GM18868 (cell line): ENCODE measurements at regions not wholly inside any gene's neighbourhood (a gene's known extent, or its start where the extent isn't known, plus 50 kb on each side); places are given as distances from the start of the nearest gene placed in this dataset.

Experiments
- ATAC-seq: cut with Tn5 transposase; IDR thresholded peaks from one replicate; pipeline ENCODE4 v1.9.1; 2021; ENCODE audit warnings: mild to moderate bottlenecking, moderate library complexity; ENCODE audit not compliant: unreplicated experiment

DNA sequence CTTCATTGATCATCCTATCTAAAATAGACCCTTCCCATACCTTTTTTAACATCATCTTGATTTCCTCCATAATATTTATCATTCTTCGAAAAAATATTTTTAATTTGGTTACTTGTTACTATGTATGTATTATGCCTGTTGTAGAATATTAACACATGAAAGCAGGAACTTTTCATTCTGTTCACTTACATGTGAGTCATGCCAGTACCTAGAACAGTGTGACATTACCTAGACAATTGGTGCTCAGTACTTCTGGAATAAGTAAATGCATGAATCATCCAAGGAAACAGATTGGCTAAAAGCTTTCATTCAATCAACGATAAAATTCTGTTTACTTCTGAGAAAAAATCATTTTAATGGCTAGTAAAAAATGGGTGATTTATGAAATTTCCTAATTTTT lies 76.4 kb downstream of the CXXC4 start:
- no peak for ATAC-seq

DNA sequence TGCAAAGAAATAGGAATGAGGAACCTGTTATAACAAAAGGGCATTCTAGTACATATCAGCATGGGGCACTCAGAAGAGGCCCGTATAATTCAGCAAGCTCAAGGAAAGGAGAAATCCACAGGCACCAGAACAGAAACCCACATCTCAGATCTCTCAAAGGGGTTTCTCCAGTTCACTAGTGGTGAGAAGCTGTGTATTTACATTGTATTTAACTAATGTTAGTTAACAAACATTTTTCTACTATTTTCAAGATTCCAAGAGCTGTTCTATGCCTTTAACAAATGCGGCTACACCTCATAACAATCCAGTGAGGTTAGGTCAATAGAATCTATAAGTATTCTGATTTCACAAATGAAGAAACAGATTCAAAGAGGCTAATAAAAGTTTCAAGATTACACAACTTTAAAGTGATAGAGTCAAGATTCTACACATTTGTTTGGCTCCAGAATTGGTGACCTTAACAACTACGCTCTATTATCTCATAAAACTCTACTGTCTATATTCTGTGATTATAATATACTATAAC lies 77.3 kb downstream of the CXXC4 start:
- ATAC-seq = no peak

GRCh38 chr4:104416725-104417356 lies 77.9 kb downstream of the CXXC4 start:
- no peak for ATAC-seq

GRCh38 chr4:104413487-104413886 lies 81.2 kb downstream of the CXXC4 start:
- ATAC-seq = no peak

- ATAC-seq = no peak
Measured at GRCh38 chr4:104412344-104412743, 82.3 kb downstream of the CXXC4 start.

- ATAC-seq = no peak
Measured at GRCh38 chr4:104411502-104411901, 83.2 kb downstream of the CXXC4 start.

DNA sequence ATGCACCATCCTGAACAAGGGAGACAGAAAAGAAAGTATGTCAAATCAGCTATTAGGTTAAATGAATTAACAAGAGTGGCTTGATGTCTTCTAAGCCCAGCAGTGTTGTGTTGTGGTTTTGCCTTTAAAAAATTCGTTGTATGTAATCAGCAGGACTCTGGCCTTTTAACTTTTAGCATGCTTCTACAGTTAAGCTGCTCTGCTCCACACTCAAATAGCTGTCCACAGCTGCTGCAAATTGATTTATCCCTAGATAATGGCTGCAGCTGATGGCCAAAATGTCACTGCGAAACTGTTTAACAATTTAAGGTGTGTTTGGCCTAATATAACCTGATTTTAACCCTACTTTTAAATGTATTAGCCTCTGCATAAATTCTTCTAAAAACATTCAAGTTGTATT lies 85.8 kb downstream of the CXXC4 start:
- ATAC-seq = no peak

- no peak for ATAC-seq
Measured at GRCh38 chr4:104404361-104404760, 90.3 kb downstream of the CXXC4 start.

DNA sequence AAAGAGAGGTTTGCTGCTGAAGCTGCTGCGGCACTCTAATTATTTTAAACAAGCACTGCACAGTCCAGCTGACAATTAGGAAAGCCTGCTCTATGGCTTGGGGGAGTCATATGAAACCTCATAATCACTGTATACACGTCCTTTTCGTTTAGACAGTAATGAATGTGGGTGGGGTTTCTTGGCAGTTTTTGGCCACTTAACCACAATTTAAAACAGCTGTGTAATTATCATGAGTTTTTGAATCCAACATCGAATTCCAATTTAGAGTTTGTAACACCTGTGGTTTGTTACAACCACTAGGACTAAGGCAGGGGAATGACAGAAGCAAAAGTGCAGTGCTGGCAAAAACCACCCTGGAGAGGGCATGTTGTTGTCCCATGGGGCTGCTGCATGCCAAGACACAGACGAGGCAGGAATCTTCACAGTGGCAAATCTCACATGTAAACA lies 99.5 kb downstream of the CXXC4 start:
- peak; percentile 35 for ATAC-seq

GRCh38 chr4:104394406-104395167 lies 100.1 kb downstream of the CXXC4 start:
- no peak for ATAC-seq

DNA sequence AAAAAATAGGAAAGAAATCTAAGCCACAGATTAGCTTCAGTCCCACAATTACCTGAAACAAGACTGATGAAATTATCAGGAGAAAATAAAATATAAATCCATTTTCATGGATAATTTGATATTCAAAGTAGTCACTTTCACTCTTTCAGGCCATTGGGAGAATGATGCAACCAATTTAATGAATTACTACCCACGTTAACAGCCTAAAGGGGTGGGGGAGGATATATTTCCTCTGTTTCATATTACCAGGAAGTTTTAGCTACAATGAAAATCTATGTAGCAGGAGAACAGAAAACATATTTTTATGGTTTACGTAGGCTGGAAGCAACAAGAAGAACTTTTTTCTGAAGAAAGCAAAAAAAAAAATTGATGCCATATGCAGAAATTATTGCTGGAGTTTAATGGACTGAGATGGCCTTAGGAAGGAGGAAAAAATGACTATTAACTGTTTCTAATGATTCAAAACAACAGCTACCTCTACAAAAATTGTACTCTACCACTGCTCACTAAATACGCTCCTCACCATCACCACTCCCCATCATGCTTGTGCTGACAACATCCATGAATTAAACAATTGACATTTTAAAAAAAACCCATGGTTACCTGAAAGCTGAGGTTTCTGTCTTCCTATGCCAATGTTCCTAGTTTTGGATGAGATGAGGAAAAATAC lies 100.9 kb downstream of the CXXC4 start:
- ATAC-seq = no peak

- ATAC-seq = no peak
Measured at GRCh38 chr4:104385713-104386112, 109.0 kb downstream of the CXXC4 start.

GRCh38 chr4:104382961-104383360 lies 111.7 kb downstream of the CXXC4 start:
- ATAC-seq = no peak

DNA sequence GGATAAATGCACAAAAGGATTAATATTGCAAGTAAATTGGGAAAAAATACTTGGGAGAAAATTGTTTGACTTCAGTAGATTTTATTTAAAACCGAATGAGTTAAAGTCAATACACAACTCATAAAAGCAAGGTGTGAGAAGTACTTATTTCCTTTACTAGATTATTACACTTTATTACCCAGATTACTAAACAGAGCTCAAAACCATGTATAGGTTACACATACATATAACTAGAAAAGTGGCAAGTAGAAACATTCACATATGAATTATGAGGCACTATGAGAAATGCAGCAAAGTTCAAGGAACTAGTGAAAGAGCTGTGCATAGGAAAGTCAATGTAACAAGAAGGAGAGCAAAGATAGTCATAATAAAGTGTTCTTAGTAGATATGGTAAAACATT lies 113.0 kb downstream of the CXXC4 start:
- ATAC-seq = no peak

DNA sequence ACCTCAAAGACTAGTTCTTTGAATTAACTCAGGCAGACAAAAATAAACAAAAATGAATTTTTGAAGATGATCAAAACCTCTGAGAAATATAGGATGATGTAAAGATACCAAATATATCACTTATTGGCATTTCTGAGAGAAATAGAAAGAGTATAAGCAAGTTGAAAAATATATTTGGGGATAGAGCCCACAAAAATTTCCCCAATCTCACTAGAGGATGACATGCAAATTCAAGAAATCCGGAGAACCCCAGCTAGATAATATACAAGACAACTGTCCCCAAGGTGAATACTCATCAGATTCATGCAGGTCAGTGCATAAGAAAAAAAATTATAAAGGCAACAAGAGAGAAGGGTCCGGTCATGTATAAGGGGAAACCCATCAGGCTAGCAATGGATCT lies 129.1 kb downstream of the CXXC4 start:
- ATAC-seq = peak; percentile 72

- ATAC-seq = no peak
Measured at GRCh38 chr4:104353481-104353880, 141.2 kb downstream of the CXXC4 start.

DNA sequence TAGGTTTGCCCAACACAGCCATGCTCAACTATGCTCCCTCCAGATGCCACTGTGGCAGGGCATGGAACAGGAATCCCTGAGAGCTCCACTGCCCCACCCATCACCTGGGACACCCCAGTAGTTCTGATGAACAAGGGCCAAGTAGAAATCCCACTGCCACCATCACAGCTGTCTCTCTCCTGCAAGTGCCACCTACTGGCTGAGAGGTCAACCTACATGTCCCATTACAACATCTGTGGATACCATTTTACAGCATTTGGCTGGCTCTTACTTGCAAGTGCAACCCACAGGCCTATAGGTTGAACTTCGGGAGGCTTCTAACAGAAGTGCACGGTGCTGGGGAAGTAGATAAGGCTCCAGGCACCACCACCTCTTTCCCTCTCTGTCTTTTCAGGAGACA lies 142.5 kb downstream of the CXXC4 start:
- peak; percentile 72 for ATAC-seq

DNA sequence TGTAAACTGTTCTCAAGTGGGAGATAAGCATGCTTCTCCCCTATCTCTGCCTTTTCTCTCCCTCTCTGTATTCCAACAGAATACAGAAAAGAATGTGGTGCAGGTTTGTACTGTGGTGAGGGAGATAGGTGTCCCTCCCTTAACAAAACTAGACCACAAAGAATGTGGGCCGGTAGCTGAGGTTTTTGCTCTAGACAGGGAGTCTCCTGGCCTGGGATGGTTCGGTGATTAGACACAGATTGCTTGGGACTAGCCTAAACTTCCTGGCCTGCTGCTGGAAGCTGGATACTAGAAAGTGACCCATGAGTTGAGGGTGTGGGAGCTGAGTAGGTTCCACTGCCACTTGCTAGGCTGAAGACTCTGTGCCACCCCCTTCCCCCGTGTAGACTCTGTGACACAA lies 143.0 kb downstream of the CXXC4 start:
- no peak for ATAC-seq

- ATAC-seq = no peak
Measured at GRCh38 chr4:104345598-104346242, 149.0 kb downstream of the CXXC4 start.

GRCh38 chr4:104344342-104344980 lies 150.2 kb downstream of the CXXC4 start:
- ATAC-seq = no peak

- no peak for ATAC-seq
Measured at GRCh38 chr4:104334410-104334809, 160.3 kb downstream of the CXXC4 start.
